H1 (cell line): ENCODE measurements at regions not wholly inside any gene's neighbourhood (a gene's known extent, or its start where the extent isn't known, plus 50 kb on each side); places are given as distances from the start of the nearest gene placed in this dataset.

Source experiments
- CTCF ChIA-PET: fragments of 300-600 bp; sonication (Branson Sonifier 250); formaldehyde crosslinking; loops from one replicate; lab custom pipeline; 2021; ENCODE audit not compliant: partially characterized antibody; lab: Charles Lee
- POLR2A ChIA-PET: fragments of 300-600 bp; sonication (Branson Sonifier 250); formaldehyde crosslinking; loops from one replicate; lab custom pipeline; 2021; ENCODE audit warnings: inconsistent platforms; ENCODE audit not compliant: partially characterized antibody; lab: Charles Lee
- DNase-seq, 2 experiments: peaks; one replicate each; pipeline versions ENCODE4 v3.0.0 to v3.0.0-alpha.2; 2010 to 2022; ENCODE audit warnings: low spot score in 2 of 2, low read depth in 1 of 2, mixed read lengths in 1 of 2
- FAIRE-seq: peaks from 2 replicates; lab custom pipeline; 2011; peaks lifted over from hg19 to GRCh38; lab: Jason Lieb, UNC
- H2AFZ ChIP-seq: 2 replicates; pipeline ENCODE4 v1.8.1; 2012; ENCODE audit warnings: low read length, inconsistent platforms
- H2AK5ac ChIP-seq: 2 replicates; pipeline ENCODE4 v1.6.1; 2013; ENCODE audit warnings: low read depth, low read length
- H2BK120ac ChIP-seq: replicated peaks from 2 replicates; pipeline ENCODE3; 2013; ENCODE audit warnings: low read depth, low read length, inconsistent platforms
- H2BK12ac ChIP-seq: 2 replicates; pipeline ENCODE4 v1.6.1; 2013; ENCODE audit warnings: low read depth, low read length
- H2BK15ac ChIP-seq: 2 replicates; pipeline ENCODE4 v1.6.1; 2013; ENCODE audit warnings: low read length
- H2BK20ac ChIP-seq: 2 replicates; pipeline ENCODE4 v1.6.1; 2013; ENCODE audit warnings: low read length
- H2BK5ac ChIP-seq: 2 replicates; pipeline ENCODE4 v1.6.1; 2013; ENCODE audit warnings: low read depth, low read length
- H3K14ac ChIP-seq: 2 replicates; pipeline ENCODE4 v1.6.1; 2013; ENCODE audit warnings: inconsistent platforms; ENCODE audit not compliant: insufficient read length
- H3K18ac ChIP-seq: 2 replicates; pipeline ENCODE4 v1.6.1; 2013; ENCODE audit warnings: low read length; ENCODE audit errors: extremely low read depth
- H3K23ac ChIP-seq: 2 replicates; pipeline ENCODE4 v1.6.1; 2013; ENCODE audit warnings: inconsistent platforms; ENCODE audit not compliant: insufficient read length
- H3K23me2 ChIP-seq: 2 replicates; pipeline ENCODE4 v1.6.1; 2013; ENCODE audit warnings: low read depth, low read length
- H3K27ac ChIP-seq: 2 replicates; pipeline ENCODE4 v1.6.1; 2011; ENCODE audit warnings: low read depth, low read length, inconsistent platforms
- H3K27me3 ChIP-seq, 4 experiments: replicated peaks in 1 of 4; 1 replicate in 1 of 4; 2 replicates in 3 of 4; pipeline versions ENCODE4 v1.6.1 to v1.8.1; 2011 to 2013; ENCODE audit warnings: low read length in 3 of 4, mild to moderate bottlenecking in 3 of 4, inconsistent platforms in 2 of 4, mixed read lengths in 2 of 4, moderate library complexity in 1 of 4; ENCODE audit not compliant: control insufficient read depth in 3 of 4, insufficient read depth in 3 of 4; ENCODE audit errors: extremely low read depth in 1 of 4
- H3K36me3 ChIP-seq, 4 experiments: 2 replicates each; pipeline versions ENCODE4 v1.6.1 to v1.8.1; 2011 to 2013; ENCODE audit warnings: mild to moderate bottlenecking in 4 of 4, low read length in 3 of 4, moderate library complexity in 2 of 4, control low read depth in 1 of 4, inconsistent platforms in 1 of 4; ENCODE audit not compliant: insufficient read depth in 4 of 4, control insufficient read depth in 2 of 4
- H3K4ac ChIP-seq: replicated peaks from 2 replicates; pipeline ENCODE3; 2013; ENCODE audit warnings: low read length, low read depth, mixed read lengths, inconsistent platforms; ENCODE audit not compliant: insufficient read length
- H3K4me1 ChIP-seq, 4 experiments: replicated peaks in 1 of 4; 1 replicate in 1 of 4; 2 replicates in 3 of 4; pipeline versions ENCODE4 v1.6.1 to v1.8.1; 2011 to 2013; ENCODE audit warnings: low read length in 3 of 4, inconsistent platforms in 2 of 4, mixed read lengths in 1 of 4; ENCODE audit not compliant: insufficient read depth in 4 of 4, control insufficient read depth in 3 of 4
- H3K4me2 ChIP-seq, 2 experiments: 2 replicates each; pipeline versions ENCODE4 v1.6.1 to v1.8.1; 2011 to 2013; ENCODE audit warnings: low read depth in 2 of 2, low read length in 2 of 2, control low read depth in 1 of 2, inconsistent platforms in 1 of 2, mild to moderate bottlenecking in 1 of 2; ENCODE audit not compliant: insufficient read depth in 1 of 2
- H3K4me3 ChIP-seq, 4 experiments: fragments of 200-600, 300-600 bp in 1 of 4; sonication (generic), shearing (Covaris generic), sonication (Bioruptor Twin) in 1 of 4; 2 replicates each; pipeline versions ENCODE4 v1.5.1 to v1.8.1; 2011 to 2016; ENCODE audit warnings: low read length in 4 of 4, low read depth in 3 of 4, control low read depth in 2 of 4, inconsistent platforms in 2 of 4, mild to moderate bottlenecking in 2 of 4, mixed read lengths in 1 of 4, moderate library complexity in 1 of 4; ENCODE audit not compliant: insufficient read depth in 2 of 4; ENCODE audit errors: extremely low read depth in 1 of 4
- H3K56ac ChIP-seq: replicated peaks from 2 replicates; pipeline ENCODE3; 2013; ENCODE audit warnings: low read depth, mild to moderate bottlenecking, mixed read lengths, low read length, inconsistent platforms; ENCODE audit not compliant: insufficient read length
- H3K79me1 ChIP-seq: 2 replicates; pipeline ENCODE4 v1.6.1; 2013; ENCODE audit warnings: low read depth, low read length, control low read depth
- H3K79me2 ChIP-seq, 2 experiments: 2 replicates each; pipeline versions ENCODE4 v1.6.1 to v1.8.1; 2012 to 2013; ENCODE audit warnings: low read length in 2 of 2, mild to moderate bottlenecking in 2 of 2, inconsistent platforms in 1 of 2; ENCODE audit not compliant: insufficient read depth in 2 of 2, control insufficient read depth in 1 of 2
- H3K9ac ChIP-seq, 4 experiments: replicated peaks in 1 of 4; 1 replicate in 1 of 4; 2 replicates in 3 of 4; pipeline versions ENCODE4 v1.6.1 to v1.8.1; 2011 to 2013; ENCODE audit warnings: low read depth in 3 of 4, low read length in 3 of 4, control low read depth in 2 of 4, mild to moderate bottlenecking in 2 of 4, moderate library complexity in 2 of 4, inconsistent platforms in 1 of 4; ENCODE audit errors: extremely low read depth in 1 of 4
- H3K9me3 ChIP-seq, 2 experiments: 2 replicates each; pipeline versions ENCODE4 v1.6.1 to v1.8.1; 2012 to 2013; ENCODE audit warnings: mild to moderate bottlenecking in 2 of 2, moderate library complexity in 2 of 2, control low read depth in 1 of 2, inconsistent platforms in 1 of 2, low read depth in 1 of 2, low read length in 1 of 2, mixed read lengths in 1 of 2; ENCODE audit not compliant: insufficient read depth in 2 of 2
- H4K20me1 ChIP-seq, 2 experiments: replicated peaks in 1 of 2; 2 replicates each; pipeline versions ENCODE3 to v1.8.1; 2011 to 2013; ENCODE audit warnings: inconsistent platforms in 2 of 2, low read length in 2 of 2, mild to moderate bottlenecking in 1 of 2; ENCODE audit not compliant: insufficient read depth in 2 of 2, control insufficient read depth in 1 of 2
- H4K5ac ChIP-seq: 2 replicates; pipeline ENCODE4 v1.6.1; 2013; ENCODE audit warnings: low read length, low read depth, mixed read lengths, inconsistent platforms; ENCODE audit not compliant: insufficient read length
- H4K8ac ChIP-seq: 2 replicates; pipeline ENCODE4 v1.8.0; 2013; ENCODE audit warnings: mild to moderate bottlenecking, moderate library complexity, low read length, inconsistent platforms; ENCODE audit not compliant: insufficient read depth; ENCODE audit errors: extremely low read depth
- H4K91ac ChIP-seq: replicated peaks from 2 replicates; pipeline ENCODE3; 2013; ENCODE audit warnings: low read length, mixed read lengths, inconsistent platforms; ENCODE audit not compliant: insufficient read length
- BACH1 ChIP-seq: IDR thresholded peaks from 2 replicates; pipeline ENCODE4 v1.6.1; 2012; ENCODE audit warnings: low read length, improper control_type of control experiment
- CREB1 ChIP-seq: IDR thresholded peaks from 2 replicates; pipeline ENCODE4 v1.6.1; 2012; ENCODE audit warnings: inconsistent platforms
- EGR1 ChIP-seq: IDR thresholded peaks from 2 replicates; pipeline ENCODE4 v1.6.1; 2011; ENCODE audit warnings: low read depth, low read length, borderline replicate concordance
- EP300 ChIP-seq, 2 experiments: IDR thresholded peaks; 1 replicate in 1 of 2; 2 replicates in 1 of 2; pipeline ENCODE4 v1.6.1; 2011 to 2012; ENCODE audit warnings: low read depth in 2 of 2, low read length in 2 of 2, mild to moderate bottlenecking in 2 of 2, borderline replicate concordance in 1 of 2, inconsistent platforms in 1 of 2, moderate library complexity in 1 of 2
- HDAC2 ChIP-seq, 2 experiments: fragments of 300-600 bp in 1 of 2; sonication (generic) in 1 of 2; IDR thresholded peaks; 2 replicates each; pipeline ENCODE4 v1.6.1; 2011 to 2012; ENCODE audit warnings: low read depth in 2 of 2, low read length in 2 of 2, mild to moderate bottlenecking in 2 of 2, moderate library complexity in 2 of 2, borderline replicate concordance in 1 of 2, inconsistent platforms in 1 of 2
- KDM5A ChIP-seq: fragments of 200-600 bp; IDR thresholded peaks from 2 replicates; pipeline ENCODE4 v1.7.1; 2012; ENCODE audit warnings: mild to moderate bottlenecking, low read length, inconsistent platforms, mixed read lengths
- SIN3A ChIP-seq, 2 experiments: IDR thresholded peaks in 1 of 2; conservative IDR thresholded peaks in 1 of 2; 2 replicates each; pipeline ENCODE4 v1.6.1; 2011 to 2012; ENCODE audit warnings: low read length in 2 of 2, improper control_type of control experiment in 1 of 2, low read depth in 1 of 2, mild to moderate bottlenecking in 1 of 2
- SRF ChIP-seq: IDR thresholded peaks from 2 replicates; pipeline ENCODE4 v1.6.1; 2011; ENCODE audit warnings: mild to moderate bottlenecking, low read depth, low read length, moderate library complexity
- TAF7 ChIP-seq: optimal IDR thresholded peaks from 2 replicates; pipeline ENCODE3; 2011; ENCODE audit warnings: low read depth, mild to moderate bottlenecking, inconsistent platforms, low read length, moderate library complexity, borderline replicate concordance
- TCF12 ChIP-seq: IDR thresholded peaks from 2 replicates; pipeline ENCODE4 v1.6.1; 2011; ENCODE audit warnings: low read depth, mild to moderate bottlenecking, low read length
- TEAD4 ChIP-seq: IDR thresholded peaks from 2 replicates; pipeline ENCODE4 v1.6.1; 2012; ENCODE audit warnings: low read depth, low read length, inconsistent platforms, mixed read lengths
- WGBS, 2 experiments: shearing (Covaris generic) in 1 of 2; methylation state at CpG; one replicate each; pipeline versions ENCODE4 v1.1.6 to v1.1.7; 2013 to 2015; ENCODE audit warnings: low lambda C conversion rate in 2 of 2, mixed read lengths in 2 of 2, inconsistent platforms in 1 of 2, low coverage in 1 of 2, missing lambda C conversion rate in 1 of 2; ENCODE audit not compliant: insufficient replicate concordance in 2 of 2, insufficient coverage in 1 of 2, insufficient read length in 1 of 2; ENCODE audit errors: extremely low coverage in 1 of 2, missing lambda C conversion rate in 1 of 2; 5-methylcytosine and 5-hydroxymethylcytosine counted together
- TF ChIP-seq, protein P1 (sequence below), 3 experiments: IDR thresholded peaks; 1 replicate in 2 of 3; 2 replicates in 1 of 3; pipeline versions ENCODE4 v1.5.1 to v1.6.1; 2011; ENCODE audit warnings: low read length in 3 of 3, mild to moderate bottlenecking in 3 of 3, inconsistent platforms in 2 of 3, low read depth in 1 of 3, moderate library complexity in 1 of 3; ENCODE audit not compliant: insufficient read depth in 1 of 3; ENCODE audit errors: control extremely low read depth in 1 of 3

DNA sequence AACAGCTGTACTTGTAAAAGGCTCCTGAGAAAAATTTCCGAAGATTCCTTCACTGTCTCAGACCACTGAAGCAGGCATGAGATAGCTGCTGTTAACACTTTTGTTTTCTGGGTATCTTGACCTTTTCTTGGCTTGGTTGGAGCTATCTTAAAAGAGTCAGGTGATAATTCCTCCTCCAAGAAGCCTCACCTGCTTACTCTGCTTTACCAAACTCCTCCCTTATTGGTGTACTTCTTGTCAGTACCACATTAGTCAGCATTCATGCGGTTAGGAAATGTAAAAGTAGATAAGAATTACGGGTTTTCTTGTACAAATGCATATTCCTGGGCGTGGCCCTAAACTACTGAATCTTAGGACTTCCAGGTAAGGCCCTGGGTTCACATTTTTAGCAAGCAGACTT, 489.8 kb upstream of the LARGE1 start:
- H2BK120ac ChIP-seq = no peak overlapping the region
- TF ChIP-seq EGR1 (no peak), KDM5A (no peak), TEAD4 (no peak), BACH1 (no peak), TAF7 (no peak), HDAC2 (IDR thresholded peaks at IDR 0.05; ENCODE audit: borderline replicate concordance in 1 of 2, low read depth in 2 of 2, low read length in 2 of 2) (no peak), SRF (no peak), SIN3A (conservative IDR thresholded peaks at IDR 0.05 in 1 of 2, IDR thresholded peaks at IDR 0.05 in 1 of 2; ENCODE audit: low read depth in 1 of 2, low read length in 2 of 2) (no peak), EP300 (IDR thresholded peaks at IDR 0.05; ENCODE audit: borderline replicate concordance in 1 of 2, low read depth in 2 of 2, low read length in 2 of 2) (no peak), CREB1 (no peak), TCF12 (no peak)
- TF ChIP-seq, protein P1, sequence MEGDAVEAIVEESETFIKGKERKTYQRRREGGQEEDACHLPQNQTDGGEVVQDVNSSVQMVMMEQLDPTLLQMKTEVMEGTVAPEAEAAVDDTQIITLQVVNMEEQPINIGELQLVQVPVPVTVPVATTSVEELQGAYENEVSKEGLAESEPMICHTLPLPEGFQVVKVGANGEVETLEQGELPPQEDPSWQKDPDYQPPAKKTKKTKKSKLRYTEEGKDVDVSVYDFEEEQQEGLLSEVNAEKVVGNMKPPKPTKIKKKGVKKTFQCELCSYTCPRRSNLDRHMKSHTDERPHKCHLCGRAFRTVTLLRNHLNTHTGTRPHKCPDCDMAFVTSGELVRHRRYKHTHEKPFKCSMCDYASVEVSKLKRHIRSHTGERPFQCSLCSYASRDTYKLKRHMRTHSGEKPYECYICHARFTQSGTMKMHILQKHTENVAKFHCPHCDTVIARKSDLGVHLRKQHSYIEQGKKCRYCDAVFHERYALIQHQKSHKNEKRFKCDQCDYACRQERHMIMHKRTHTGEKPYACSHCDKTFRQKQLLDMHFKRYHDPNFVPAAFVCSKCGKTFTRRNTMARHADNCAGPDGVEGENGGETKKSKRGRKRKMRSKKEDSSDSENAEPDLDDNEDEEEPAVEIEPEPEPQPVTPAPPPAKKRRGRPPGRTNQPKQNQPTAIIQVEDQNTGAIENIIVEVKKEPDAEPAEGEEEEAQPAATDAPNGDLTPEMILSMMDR (IDR thresholded peaks at IDR 0.05; ENCODE audit: control extremely low read depth in 1 of 3, insufficient read depth in 1 of 3, low read depth in 1 of 3, low read length in 3 of 3) = no peak

More for the DNA sequence above, 489.8 kb upstream of the LARGE1 start:
- H3K79me1 ChIP-seq = no peaks in the 10 kb centered on the region
- H2BK20ac ChIP-seq = no peak overlapping the region
- DNase-seq (no peak), FAIRE-seq (no peak)
- H3K9me3 ChIP-seq = no peaks in the 10 kb centered on the region
- H3K4me3 ChIP-seq = no peak overlapping the region
- no peak overlapping the region for H3K4me2 ChIP-seq
- H3K4ac ChIP-seq = no peak overlapping the region
- H3K4me1 ChIP-seq = no peaks in the 10 kb centered on the region
- no peak overlapping the region for H2BK5ac ChIP-seq
- H3K27ac ChIP-seq = no peak overlapping the region
- H2AFZ ChIP-seq = peak overlapping the region; percentile 69; the same call in 1 of the 2 replicates
- no peak overlapping the region for H2AK5ac ChIP-seq
- no peaks in the 10 kb centered on the region for H4K20me1 ChIP-seq
- no peak overlapping the region for H4K8ac ChIP-seq
- H3K9ac ChIP-seq = no peak overlapping the region
- H3K23me2 ChIP-seq = no peaks in the 10 kb centered on the region; the same call in 1 of the 2 replicates
- no peak overlapping the region for H2BK12ac ChIP-seq
- no peak overlapping the region for H3K14ac ChIP-seq
- no peak overlapping the region for H4K91ac ChIP-seq
- H3K79me2 ChIP-seq = no peaks in the 10 kb centered on the region
- no peak overlapping the region for H2BK15ac ChIP-seq
- no peak overlapping the region for H3K23ac ChIP-seq
- 85% methylated on average over 4 of the region's 4 CpGs; no CpG with 5 or more reads in 1 of the 2 experiments for WGBS, 2 experiments
- H3K56ac ChIP-seq = no peak overlapping the region
- H4K5ac ChIP-seq = no peak overlapping the region
- no peaks in the 10 kb centered on the region for H3K36me3 ChIP-seq
- no peaks in the 10 kb centered on the region for H3K27me3 ChIP-seq
- no peak overlapping the region for H3K18ac ChIP-seq
- ChIA-PET CTCF (interaction anchor here (0.8 to 2.1 kb wide), 4 partner anchors 443 to 740 kb away, joined by 3 to 5 read pairs (median 3); no protein-coding TSS in a partner anchor), POLR2A (no interaction called here)
